ENCODE measurements at regions not wholly inside any gene's neighbourhood (a gene's known extent, or its start where the extent isn't known, plus 50 kb on each side); places are given as distances from the start of the nearest gene placed in this dataset.
"Not testable (repeated sequence)": the region's sequence is repeated elsewhere in the genome, so short reads cannot be mapped to it uniquely, and the experiment has no call there.

GRCh38 chr4:149183638-149184037 is 632.0 kb downstream of the IQCM start:
- intact Hi-C loops (cut with DNase I, micrococcal nuclease), result no loop called here
- Histone ChIP-seq H3K9me3 (no peaks in the 10 kb centered on the region), H3K4me3 (no peak overlapping the region), H3K36me3 (ENCODE audit: low read depth) (no peaks in the 10 kb centered on the region), H3K4me1 (ENCODE audit: low read depth) (no peaks in the 10 kb centered on the region)
- ATAC-seq (no peak), DNase-seq (no peak)
- TF ChIP-seq, protein P1, sequence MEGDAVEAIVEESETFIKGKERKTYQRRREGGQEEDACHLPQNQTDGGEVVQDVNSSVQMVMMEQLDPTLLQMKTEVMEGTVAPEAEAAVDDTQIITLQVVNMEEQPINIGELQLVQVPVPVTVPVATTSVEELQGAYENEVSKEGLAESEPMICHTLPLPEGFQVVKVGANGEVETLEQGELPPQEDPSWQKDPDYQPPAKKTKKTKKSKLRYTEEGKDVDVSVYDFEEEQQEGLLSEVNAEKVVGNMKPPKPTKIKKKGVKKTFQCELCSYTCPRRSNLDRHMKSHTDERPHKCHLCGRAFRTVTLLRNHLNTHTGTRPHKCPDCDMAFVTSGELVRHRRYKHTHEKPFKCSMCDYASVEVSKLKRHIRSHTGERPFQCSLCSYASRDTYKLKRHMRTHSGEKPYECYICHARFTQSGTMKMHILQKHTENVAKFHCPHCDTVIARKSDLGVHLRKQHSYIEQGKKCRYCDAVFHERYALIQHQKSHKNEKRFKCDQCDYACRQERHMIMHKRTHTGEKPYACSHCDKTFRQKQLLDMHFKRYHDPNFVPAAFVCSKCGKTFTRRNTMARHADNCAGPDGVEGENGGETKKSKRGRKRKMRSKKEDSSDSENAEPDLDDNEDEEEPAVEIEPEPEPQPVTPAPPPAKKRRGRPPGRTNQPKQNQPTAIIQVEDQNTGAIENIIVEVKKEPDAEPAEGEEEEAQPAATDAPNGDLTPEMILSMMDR (IDR thresholded peaks at IDR 0.05), result no peak

- ATAC-seq; H3K4me3 ChIP-seq; H3K36me3 ChIP-seq (ENCODE audit: low read depth); H3K9me3 ChIP-seq; H3K4me1 ChIP-seq (ENCODE audit: low read depth); intact Hi-C loops (cut with DNase I, micrococcal nuclease); DNase-seq: not testable (repeated sequence)
These were observed 634.2 kb downstream of the IQCM start for GRCh38 chr4:149181459-149181858.

DNA sequence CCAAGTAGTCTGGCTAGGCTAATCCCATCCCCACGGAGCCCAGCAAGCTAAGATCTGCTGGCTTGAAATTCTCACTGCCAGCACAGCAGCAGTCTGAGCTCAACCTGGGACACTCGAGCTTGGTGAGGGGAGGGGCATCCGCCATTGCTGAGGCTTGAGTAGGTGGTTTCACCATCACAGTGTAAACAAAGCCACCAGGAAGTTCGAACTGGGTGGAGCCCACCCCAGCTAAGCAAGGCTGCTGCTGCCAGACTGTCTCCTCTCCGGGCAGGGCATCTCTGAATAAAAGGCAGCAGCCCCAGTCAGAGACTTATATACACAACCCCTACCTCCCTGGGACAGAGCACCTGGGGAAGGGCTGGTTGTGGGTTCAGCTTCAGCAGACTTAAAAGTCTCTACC is 639.6 kb downstream of the IQCM start:
- peak; percentile 47 for ATAC-seq
- TF ChIP-seq, protein P1 (IDR thresholded peaks at IDR 0.05), result no peak
- Histone ChIP-seq H3K9me3 (no peaks in the 10 kb centered on the region), H3K4me1 (ENCODE audit: low read depth) (no peaks in the 10 kb centered on the region), H3K36me3 (ENCODE audit: low read depth) (no peaks in the 10 kb centered on the region), H3K4me3 (no peak overlapping the region)
- peak; percentile 17 to 49 (median 43) for DNase-seq
- intact Hi-C loops (cut with DNase I, micrococcal nuclease), result no loop called here

DNA sequence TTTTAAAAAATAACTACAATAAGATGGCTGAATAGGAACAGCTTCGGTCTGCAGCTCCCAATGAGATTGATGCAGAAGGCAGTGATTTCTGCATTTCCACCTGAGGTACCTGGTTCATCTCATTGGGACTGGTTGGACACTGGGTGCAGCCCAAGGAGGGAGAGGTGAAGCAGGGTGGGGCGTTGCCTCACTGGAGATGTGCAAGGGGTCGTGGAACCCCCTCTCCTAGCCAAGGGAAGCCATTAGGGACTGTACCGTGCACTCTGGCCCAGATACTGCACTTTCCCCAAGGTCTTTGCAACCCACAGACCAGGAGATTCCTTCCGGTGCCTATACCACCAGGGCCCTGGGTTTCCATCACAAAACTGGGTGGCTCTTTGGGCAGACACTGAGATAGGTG is 640.1 kb downstream of the IQCM start:
- intact Hi-C loops (cut with DNase I, micrococcal nuclease), result no loop called here
- H3K9me3 ChIP-seq, result no peaks in the 10 kb centered on the region

DNA sequence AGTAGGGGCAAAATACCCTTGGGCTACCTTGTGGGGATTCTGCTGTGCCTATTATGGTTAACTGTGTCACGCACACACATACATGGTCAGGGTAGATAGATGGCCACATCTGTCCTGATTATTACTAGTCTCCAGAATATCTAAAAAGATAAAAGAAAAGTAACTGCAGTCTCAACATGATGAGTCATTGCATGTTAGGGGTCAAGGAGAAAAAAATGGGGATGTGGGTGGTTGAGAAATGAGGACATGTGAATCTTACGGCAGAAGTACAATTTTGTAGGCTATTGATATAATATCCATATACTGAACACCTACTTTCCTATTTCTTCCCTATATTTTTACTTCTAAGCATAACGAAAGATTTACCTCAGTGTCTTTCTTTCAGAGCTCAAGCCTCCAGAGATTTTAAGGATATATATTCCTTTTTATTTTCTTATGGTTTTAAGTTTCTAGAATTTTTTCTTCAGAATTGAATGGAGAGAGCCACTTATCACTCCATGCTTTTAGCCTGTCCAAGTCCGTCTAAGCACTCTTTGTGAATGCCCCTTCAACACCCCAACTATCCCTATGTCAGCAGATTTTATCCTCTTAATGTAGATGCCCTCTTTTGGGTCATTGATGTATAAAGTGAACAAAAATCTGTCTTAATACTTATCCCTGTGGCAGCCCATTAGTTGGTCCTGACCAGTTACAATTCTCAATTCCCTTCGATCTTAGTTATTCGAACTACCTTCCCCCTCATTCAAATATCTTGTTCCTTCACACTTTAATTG is 642.2 kb downstream of the IQCM start:
- H3K9me3 ChIP-seq, result no peaks in the 10 kb centered on the region
- H3K4me3 ChIP-seq, result no peak overlapping the region
- no peaks in the 10 kb centered on the region for H3K36me3 ChIP-seq (ENCODE audit: low read depth)
- intact Hi-C loops (cut with DNase I, micrococcal nuclease), result no loop called here
- TF ChIP-seq, protein P1 (IDR thresholded peaks at IDR 0.05), result no peak
- no peak for ATAC-seq
- DNase-seq, result no peak
- no peaks in the 10 kb centered on the region for H3K4me1 ChIP-seq (ENCODE audit: low read depth)

More for the DNA sequence above, 640.1 kb downstream of the IQCM start:
- Histone ChIP-seq H3K36me3 (ENCODE audit: low read depth) (no peaks in the 10 kb centered on the region), H3K4me3 (no peak overlapping the region), H3K4me1 (ENCODE audit: low read depth) (no peaks in the 10 kb centered on the region)
- DNase-seq, result peak in 1 of 3 donors; percentile 28
- TF ChIP-seq, protein P1 (IDR thresholded peaks at IDR 0.05), result no peak
- ATAC-seq, result no peak

GRCh38 chr4:149168645-149169044 is 647.0 kb downstream of the IQCM start:
- Histone ChIP-seq H3K4me3 (no peak overlapping the region), H3K9me3 (no peaks in the 10 kb centered on the region), H3K36me3 (ENCODE audit: low read depth) (no peaks in the 10 kb centered on the region), H3K4me1 (ENCODE audit: low read depth) (no peaks in the 10 kb centered on the region)
- DNase-seq, result no peak
- TF ChIP-seq, protein P1 (IDR thresholded peaks at IDR 0.05), result no peak
- no peak for ATAC-seq
- intact Hi-C loops (cut with DNase I, micrococcal nuclease), result no loop called here

All from mucosa of descending colon (tissue), 3 donors.